HS-27A (cell line): ENCODE measurements at regions not wholly inside any gene's neighbourhood (a gene's known extent, or its start where the extent isn't known, plus 50 kb on each side); places are given as distances from the start of the nearest gene placed in this dataset.
"Not testable (repeated sequence)": the region's sequence is repeated elsewhere in the genome, so short reads cannot be mapped to it uniquely, and the experiment has no call there.

ENCODE experiments used
- DNase-seq: peaks from one replicate; pipeline ENCODE4 v3.0.0-alpha.2; 2012; ENCODE audit warnings: low read depth, missing footprints

DNA sequence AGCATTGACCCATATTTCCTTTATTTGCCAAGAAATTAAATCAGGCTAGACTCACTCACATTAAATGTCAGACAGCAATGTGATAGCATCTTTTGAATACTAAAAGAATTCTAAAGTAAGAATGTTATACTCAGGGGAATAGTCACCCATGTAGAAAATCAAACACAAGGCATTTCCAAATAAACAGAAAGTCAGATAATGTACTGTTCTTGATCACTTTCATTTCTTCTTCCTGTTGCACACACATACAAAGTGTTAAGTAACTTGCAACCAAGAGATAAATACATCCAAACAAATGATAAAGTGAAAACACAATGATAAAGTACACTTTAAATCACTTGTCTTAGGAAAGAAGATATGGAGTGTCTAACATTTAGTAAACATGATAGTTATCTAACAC lies 1366.6 kb upstream of the MIR17HG start:
- no peak for DNase-seq

DNA sequence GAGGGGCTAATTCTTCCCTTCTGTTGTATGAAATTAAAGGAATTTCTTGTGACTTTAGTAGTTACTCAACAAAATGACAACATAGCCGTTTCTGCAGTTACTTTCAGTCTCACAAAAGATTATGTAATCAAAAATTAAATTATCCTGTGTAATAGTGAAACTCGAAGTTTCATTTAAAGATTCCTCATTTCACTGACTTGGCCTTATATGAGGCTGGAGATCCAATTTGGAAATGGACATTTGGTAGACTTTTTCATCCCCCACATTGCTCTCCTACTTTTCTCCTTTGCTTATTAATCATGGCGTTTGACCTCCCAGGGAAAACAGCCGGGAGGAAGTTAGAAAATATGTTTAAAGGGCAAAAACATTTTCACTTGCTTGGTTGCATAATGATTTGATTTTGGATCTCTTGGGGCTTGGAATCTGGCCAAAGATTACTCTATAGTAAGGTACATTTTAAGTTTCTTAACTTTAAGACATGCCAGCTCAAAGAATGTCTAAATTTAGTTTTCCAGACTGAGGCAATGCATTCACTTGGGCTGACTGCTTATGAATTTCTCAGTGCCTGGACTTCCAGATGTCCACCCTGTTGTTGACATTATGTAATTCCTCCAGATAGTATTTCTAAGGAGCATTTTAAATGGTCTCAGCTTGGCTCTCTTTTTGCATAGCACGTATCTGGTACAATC lies 1364.9 kb upstream of the MIR17HG start:
- no peak for DNase-seq

DNA sequence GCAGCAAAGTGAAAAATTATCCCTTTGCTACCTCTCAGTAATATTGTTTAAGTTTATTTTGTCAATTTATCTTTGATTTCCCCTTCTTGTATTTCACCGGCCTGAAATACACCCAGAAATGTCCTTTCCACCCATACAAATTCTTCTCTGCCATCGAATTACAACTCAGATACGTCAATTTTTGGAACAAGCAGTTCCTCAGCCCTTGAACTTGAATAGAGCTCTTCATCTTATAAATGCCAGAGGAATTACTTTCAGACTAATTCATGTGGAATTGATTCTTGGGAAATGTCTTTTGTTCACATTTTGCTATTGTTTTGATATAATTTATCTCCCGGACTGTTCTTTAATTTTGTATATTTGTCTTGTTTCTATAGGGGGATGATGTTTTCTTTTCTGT lies 1359.3 kb upstream of the MIR17HG start:
- no peak for DNase-seq

DNA sequence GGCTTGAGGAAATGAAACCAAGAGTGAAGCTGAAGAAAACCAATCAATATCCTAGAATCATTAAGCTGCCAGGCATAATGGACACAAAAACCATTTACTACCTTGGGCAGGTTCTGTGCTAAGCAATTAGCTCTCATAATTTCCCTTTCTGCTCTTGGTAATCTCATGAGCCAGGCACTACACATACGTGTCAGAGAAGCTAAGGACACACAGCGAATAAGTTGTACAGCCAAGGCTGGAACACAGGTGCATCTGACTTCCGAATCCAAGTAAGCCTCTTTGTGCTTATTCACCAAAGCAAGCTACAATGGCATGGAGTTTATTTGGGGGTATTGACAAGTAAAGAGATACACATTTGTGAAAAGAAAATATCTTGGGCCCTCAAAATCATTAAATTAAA lies 1343.9 kb upstream of the MIR17HG start:
- no peak for DNase-seq

- DNase-seq: no peak
These were observed 1338.8 kb upstream of the MIR17HG start for GRCh38 chr13:90008707-90009149.

DNA sequence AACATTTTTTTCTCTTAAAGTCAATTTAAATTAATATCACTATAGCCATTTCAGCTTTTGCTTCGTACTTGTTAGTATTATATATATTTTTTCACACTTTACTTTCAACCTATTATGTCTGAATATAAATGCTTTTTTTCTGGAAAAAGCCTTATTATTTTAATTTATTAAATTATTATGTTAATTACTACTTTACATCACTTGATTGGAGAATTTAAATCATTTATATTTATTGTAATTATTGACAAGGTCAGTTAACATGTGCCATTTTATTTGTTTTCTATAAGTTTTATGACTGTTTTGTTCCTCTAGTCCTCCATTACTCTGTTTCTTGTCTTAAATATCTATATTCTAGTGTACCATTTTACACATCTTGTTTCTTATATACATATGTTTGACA lies 1333.4 kb upstream of the MIR17HG start:
- no peak for DNase-seq

- DNase-seq: no peak
These were observed 1331.7 kb upstream of the MIR17HG start for GRCh38 chr13:90015565-90016507.

DNA sequence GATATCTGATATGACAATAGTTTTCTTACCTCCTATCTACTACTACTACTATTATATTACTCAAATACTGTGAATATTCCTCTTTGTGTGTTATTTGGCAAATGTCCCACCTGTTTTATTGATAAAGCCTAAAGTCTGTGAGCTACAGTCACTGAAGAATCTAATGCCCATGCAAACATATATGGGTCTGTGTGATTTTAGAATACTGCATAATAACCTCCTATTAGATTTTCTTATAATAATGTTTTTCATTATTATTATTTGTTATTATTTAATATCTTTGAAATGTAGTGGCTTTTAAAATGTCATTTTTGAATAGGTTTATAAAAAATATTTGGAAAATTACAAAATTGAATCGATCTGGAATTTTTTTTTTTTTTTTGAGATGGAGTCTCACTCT lies 1330.8 kb upstream of the MIR17HG start:
- DNase-seq: no peak

DNA sequence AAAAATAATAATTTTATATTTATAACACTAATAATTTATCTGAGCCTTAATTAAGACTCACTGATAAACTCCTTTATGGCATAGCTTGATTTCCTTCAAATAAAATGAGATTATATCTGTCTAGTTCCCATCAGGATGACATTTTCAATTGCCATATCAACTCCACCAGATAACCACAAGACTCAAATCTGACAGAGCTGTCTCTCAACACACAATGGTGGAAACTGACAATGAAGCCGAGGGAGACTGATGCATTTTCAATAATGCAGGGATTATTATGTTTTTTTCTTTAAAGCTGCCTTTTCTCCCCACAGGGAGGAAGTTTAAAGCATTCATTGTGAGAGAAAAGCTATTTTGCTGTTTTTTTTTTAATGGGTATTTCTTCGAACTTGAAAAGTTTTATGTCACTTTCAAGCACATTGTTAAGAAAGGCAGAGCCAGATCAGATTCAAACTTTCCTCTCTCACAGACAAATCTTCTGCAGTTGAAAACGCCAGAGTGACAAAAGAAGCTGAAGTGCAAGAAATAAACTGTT lies 1326.9 kb upstream of the MIR17HG start:
- no peak for DNase-seq

DNA sequence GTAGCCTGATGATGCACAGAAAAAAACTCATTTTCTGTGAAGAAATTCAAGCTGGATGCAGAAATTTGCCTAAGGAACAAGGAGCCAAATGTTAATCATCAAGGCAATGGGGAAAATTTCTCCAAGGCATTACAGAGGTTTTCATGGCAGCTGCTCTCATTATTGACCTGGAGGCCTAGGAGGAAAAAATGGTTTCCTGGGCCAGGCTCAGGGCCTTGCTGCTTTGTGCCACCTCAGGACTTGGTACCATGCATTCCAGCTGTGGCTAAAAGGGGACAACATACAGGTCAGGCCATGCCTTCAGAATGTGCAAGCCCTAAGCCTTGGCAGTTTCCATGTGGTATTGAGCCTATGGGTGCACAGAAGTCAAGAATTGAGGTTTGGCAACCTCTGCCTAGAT lies 1320.1 kb upstream of the MIR17HG start:
- no peak for DNase-seq

DNA sequence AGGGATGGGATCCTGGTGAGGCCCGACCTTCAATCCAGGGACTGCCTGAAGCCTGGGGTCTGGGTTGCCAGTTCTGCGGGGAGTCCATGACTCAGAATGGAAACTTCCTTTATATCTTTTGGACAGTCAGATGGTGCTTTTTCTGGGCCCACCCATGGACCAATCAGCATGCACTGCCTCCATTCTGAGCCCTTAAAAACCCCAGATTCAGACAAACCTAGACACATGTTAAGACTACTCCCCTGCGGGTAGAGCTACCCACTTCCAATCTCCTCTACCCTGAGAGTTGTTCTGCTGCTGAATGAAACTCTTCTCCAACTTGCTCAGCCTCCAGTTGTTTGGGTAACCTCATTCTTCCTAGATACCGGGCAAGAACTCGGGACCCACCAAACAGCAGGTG lies 1315.2 kb upstream of the MIR17HG start:
- no peak for DNase-seq

DNA sequence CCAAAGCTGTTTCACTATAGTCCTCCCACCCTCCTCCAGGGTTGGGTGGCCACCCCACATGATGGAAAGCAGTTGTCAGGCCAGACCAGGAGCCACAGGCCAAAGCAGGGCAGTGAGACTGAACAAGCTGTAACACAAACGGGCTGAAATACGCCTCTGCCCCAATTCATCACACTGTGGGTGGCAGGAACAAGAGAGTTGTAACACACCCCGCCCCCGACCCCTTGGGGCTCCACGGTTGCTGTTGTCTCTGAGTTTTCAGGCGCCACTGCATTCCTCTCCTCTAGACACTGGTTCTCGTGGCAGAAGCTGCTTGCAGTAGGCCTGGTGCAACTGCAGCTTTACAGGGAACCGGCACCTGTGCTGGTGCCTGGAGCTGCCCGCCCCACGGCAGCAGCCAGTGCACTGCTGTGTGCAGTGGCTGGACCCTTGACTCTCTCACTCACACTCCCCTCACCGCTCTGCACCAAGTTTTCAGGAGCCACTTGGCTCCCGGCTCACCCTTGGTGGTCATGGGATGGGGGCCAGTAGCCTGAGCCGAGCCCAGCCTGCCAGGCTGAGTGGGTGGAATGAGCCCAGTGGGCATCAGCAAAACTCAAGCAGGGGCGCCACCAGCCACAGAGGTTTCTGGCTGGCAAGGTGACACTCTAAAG lies 1314.5 kb upstream of the MIR17HG start:
- DNase-seq: no peak

GRCh38 chr13:90039516-90039915 lies 1308.0 kb upstream of the MIR17HG start:
- DNase-seq: no peak

GRCh38 chr13:90047600-90047999 lies 1299.9 kb upstream of the MIR17HG start:
- no peak for DNase-seq

GRCh38 chr13:90049989-90050671 lies 1297.4 kb upstream of the MIR17HG start:
- no peak for DNase-seq

- no peak for DNase-seq
These were observed 1292.4 kb upstream of the MIR17HG start for GRCh38 chr13:90055121-90055520.

DNA sequence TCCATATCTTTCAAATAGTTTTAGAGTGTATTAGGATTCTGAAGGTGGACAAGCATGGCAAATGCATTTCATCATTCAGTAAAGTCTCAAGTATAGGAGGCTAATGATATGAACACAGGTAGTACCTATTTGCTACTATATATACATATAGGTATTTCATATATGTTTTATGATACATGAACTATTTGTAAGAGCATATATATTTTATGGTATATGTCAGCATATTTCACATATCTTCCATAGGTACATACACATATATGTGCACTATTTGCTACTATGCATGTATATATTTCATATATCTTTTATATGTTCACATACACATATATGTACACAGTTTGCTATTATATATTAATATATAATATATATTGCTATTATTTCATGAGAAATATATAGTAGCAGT lies 1291.7 kb upstream of the MIR17HG start:
- DNase-seq: no peak

GRCh38 chr13:90064226-90064625 lies 1283.3 kb upstream of the MIR17HG start:
- DNase-seq: not testable (repeated sequence)

GRCh38 chr13:90068658-90069057 lies 1278.8 kb upstream of the MIR17HG start:
- no peak for DNase-seq

- DNase-seq: no peak
These were observed 1277.1 kb upstream of the MIR17HG start for GRCh38 chr13:90070362-90070761.

GRCh38 chr13:90070837-90071525 lies 1276.5 kb upstream of the MIR17HG start:
- no peak for DNase-seq
